ENCODE measurements at regions not wholly inside any gene's neighbourhood (a gene's known extent, or its start where the extent isn't known, plus 50 kb on each side); places are given as distances from the start of the nearest gene placed in this dataset.
A peak's percentile ranks its signal among the peaks of the same experiment; 100 is the strongest.

DNA sequence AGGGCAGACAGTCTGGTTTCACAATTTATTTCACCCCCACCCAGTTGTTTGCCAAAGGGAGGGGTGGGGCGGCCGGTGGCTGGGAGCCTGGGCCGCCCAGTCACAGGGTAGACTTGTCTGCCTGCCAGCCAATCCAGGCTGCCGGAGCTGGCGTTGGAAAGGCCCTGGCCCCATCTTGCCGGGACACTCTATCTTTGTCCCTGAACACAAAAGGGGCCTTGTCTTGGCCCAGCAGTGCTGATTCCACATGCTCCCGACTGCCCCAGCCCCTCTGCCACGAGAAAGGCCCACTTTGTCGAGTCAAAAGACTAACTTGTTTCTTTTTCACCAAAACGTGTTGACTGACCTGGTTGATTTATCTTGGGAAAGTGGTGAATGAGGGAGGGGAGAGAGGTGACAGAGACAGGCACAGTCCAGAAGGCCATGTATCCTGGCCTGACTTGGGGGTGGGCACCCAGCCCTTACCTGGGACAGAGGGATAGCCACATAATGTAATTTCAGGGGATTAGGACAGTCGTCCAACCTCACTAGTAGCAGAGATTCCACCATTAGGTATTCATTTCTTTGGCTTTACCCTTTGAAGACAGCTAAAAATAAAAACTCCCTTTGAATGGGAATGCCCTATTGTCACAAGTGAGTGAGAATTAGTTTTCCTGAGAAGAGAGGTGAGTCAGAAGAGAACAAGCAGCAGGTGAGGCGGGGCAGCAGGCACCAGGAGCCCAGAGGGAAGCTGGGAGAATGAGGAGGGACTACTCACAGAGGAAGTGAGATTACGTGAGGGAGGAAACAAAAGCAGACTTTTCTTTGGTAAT lies 67.0 kb upstream of the SIRPA start (continued):
- TF ChIP-seq, protein P1, sequence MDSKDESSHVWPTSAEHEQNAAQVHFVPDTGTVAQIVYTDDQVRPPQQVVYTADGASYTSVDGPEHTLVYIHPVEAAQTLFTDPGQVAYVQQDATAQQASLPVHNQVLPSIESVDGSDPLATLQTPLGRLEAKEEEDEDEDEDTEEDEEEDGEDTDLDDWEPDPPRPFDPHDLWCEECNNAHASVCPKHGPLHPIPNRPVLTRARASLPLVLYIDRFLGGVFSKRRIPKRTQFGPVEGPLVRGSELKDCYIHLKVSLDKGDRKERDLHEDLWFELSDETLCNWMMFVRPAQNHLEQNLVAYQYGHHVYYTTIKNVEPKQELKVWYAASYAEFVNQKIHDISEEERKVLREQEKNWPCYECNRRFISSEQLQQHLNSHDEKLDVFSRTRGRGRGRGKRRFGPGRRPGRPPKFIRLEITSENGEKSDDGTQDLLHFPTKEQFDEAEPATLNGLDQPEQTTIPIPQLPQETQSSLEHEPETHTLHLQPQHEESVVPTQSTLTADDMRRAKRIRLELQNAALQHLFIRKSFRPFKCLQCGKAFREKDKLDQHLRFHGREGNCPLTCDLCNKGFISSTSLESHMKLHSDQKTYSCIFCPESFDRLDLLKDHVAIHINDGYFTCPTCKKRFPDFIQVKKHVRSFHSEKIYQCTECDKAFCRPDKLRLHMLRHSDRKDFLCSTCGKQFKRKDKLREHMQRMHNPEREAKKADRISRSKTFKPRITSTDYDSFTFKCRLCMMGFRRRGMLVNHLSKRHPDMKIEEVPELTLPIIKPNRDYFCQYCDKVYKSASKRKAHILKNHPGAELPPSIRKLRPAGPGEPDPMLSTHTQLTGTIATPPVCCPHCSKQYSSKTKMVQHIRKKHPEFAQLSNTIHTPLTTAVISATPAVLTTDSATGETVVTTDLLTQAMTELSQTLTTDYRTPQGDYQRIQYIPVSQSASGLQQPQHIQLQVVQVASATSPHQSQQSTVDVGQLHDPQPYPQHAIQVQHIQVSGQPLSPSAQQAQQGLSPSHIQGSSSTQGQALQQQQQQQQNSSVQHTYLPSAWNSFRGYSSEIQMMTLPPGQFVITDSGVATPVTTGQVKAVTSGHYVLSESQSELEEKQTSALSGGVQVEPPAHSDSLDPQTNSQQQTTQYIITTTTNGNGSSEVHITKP (CRISPR knock-in tag; IDR thresholded peaks at IDR 0.05; ENCODE audit: low read depth) = peak; percentile 64
- peak; percentile 55; the same call in 1 of the 2 replicates for TF ChIP-seq RBFOX2 (IDR thresholded peaks at IDR 0.05; ENCODE audit: low read depth, low read length)
- TF ChIP-seq DMAP1 (CRISPR knock-in tag; IDR thresholded peaks at IDR 0.05) = peak; percentile 90; the same call in 1 of the 2 replicates
- TF ChIP-seq ZNF251 (CRISPR knock-in tag; IDR thresholded peaks at IDR 0.05) = no peak
- TF ChIP-seq, protein P2, sequence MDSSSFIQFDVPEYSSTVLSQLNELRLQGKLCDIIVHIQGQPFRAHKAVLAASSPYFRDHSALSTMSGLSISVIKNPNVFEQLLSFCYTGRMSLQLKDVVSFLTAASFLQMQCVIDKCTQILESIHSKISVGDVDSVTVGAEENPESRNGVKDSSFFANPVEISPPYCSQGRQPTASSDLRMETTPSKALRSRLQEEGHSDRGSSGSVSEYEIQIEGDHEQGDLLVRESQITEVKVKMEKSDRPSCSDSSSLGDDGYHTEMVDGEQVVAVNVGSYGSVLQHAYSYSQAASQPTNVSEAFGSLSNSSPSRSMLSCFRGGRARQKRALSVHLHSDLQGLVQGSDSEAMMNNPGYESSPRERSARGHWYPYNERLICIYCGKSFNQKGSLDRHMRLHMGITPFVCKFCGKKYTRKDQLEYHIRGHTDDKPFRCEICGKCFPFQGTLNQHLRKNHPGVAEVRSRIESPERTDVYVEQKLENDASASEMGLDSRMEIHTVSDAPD (CRISPR knock-in tag; IDR thresholded peaks at IDR 0.05) = peak; percentile 100
- TF ChIP-seq RBM39 (IDR thresholded peaks at IDR 0.05; ENCODE audit: low read depth, low read length, poor library complexity, severe bottlenecking) = peak; percentile 95
- TF ChIP-seq CHCHD3 (CRISPR knock-in tag; IDR thresholded peaks at IDR 0.05) = no peak
- peak; percentile 95 for TF ChIP-seq MAZ (IDR thresholded peaks at IDR 0.05; ENCODE audit: borderline replicate concordance, low read depth, low read length)
- no peak; the same call in 1 of the 2 replicates for TF ChIP-seq MAZ (CRISPR knock-in tag; IDR thresholded peaks at IDR 0.05; ENCODE audit: low read depth)
- peak; percentile 8; the same call in 1 of the 2 replicates for TF ChIP-seq ZNF12 (CRISPR knock-in tag; IDR thresholded peaks at IDR 0.05)
- TF ChIP-seq ZFY (CRISPR knock-in tag; IDR thresholded peaks at IDR 0.05) = peak; percentile 83
- no peak for TF ChIP-seq RCOR2 (CRISPR knock-in tag; IDR thresholded peaks at IDR 0.05)
- peak; percentile 68; the same call in 1 of the 2 replicates for TF ChIP-seq HMG20B (CRISPR knock-in tag; conservative IDR thresholded peaks at IDR 0.05)
- peak; percentile 88 for TF ChIP-seq MYPOP (CRISPR knock-in tag; IDR thresholded peaks at IDR 0.05)
- TF ChIP-seq, protein P3, sequence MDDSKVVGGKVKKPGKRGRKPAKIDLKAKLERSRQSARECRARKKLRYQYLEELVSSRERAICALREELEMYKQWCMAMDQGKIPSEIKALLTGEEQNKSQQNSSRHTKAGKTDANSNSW (CRISPR knock-in tag; IDR thresholded peaks at IDR 0.05; ENCODE audit: borderline replicate concordance) = no peak; the same call in 1 of the 2 replicates
- TF ChIP-seq BCLAF1 (IDR thresholded peaks at IDR 0.05) = no peak
- TF ChIP-seq TFDP2 (CRISPR knock-in tag; IDR thresholded peaks at IDR 0.05) = no peak; the same call in 1 of the 2 replicates
- TF ChIP-seq MYNN (CRISPR knock-in tag; IDR thresholded peaks at IDR 0.05; ENCODE audit: low read depth) = no peak

Data from HepG2 (cell line).